Effector memory CD8-positive, alpha-beta T cell (primary cell): ENCODE measurements at regions not wholly inside any gene's neighbourhood (a gene's known extent, or its start where the extent isn't known, plus 50 kb on each side); places are given as distances from the start of the nearest gene placed in this dataset.

ENCODE experiments used
- ATAC-seq: fragments of 150-1000 bp; cut with Tn5 transposase; replicated peaks from 2 replicates; pipeline ENCODE4 v1.10.0; 2021; ENCODE audit warnings: mild to moderate bottlenecking, moderate library complexity
- DNase-seq, 3 experiments: peaks; one replicate each; pipeline ENCODE4 v3.0.0; 2021
- H3K27ac Mint-ChIP-seq, 2 donors: one replicate each; pipeline ENCODE4 v1.8.0; 2022; ENCODE audit warnings: mild to moderate bottlenecking in 2 of 2, mixed read lengths in 2 of 2, moderate library complexity in 2 of 2
- H3K27me3 Mint-ChIP-seq, 2 donors: one replicate each; pipeline ENCODE4 v1.8.0; 2022; ENCODE audit warnings: mixed read lengths in 2 of 2
- H3K36me3 Mint-ChIP-seq: one replicate; pipeline ENCODE4 v1.8.0; 2022; ENCODE audit warnings: mild to moderate bottlenecking, moderate library complexity, mixed read lengths; ENCODE audit not compliant: insufficient read depth
- H3K4me1 Mint-ChIP-seq, 2 donors: one replicate each; pipeline ENCODE4 v1.8.0; 2022; ENCODE audit warnings: low read depth in 2 of 2, mixed read lengths in 2 of 2
- H3K4me3 Mint-ChIP-seq, 2 donors: one replicate each; pipeline ENCODE4 v1.8.0; 2022; ENCODE audit warnings: mild to moderate bottlenecking in 2 of 2, mixed read lengths in 2 of 2, moderate library complexity in 2 of 2
- H3K9me3 Mint-ChIP-seq, 2 donors: one replicate each; pipeline ENCODE4 v1.8.0; 2022; ENCODE audit warnings: mixed read lengths in 2 of 2

DNA sequence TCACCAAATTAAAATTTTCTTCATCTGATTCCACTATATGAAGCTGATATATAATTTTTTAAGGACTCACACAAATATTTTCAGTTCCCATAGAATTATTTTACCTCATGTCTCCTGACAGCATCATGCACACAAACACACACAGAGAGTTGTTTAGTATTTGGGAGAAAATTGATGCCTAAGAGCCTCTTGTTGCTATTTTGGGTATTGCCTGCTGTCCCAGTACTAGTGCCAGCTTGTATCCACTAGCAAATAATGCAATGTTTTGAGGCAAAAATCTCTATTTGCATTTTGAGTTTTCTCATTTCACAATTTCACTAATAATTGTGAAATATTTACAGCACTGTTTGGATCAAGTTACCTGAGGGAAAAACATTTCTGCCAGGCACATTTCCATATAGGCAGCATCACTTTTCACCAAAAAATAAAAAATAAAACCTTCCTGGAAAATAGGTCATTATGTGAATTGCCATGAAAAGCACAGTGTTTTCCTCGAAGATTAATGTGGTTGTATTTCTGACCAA is 328.2 kb downstream of the KCNJ3 start:
- ATAC-seq = no peak
- Mint-ChIP-seq H3K27me3 (no peaks in the 10 kb centered on the region), H3K4me1 (no peaks in the 10 kb centered on the region), H3K4me3 (no peak overlapping the region), H3K36me3 (no peaks in the 10 kb centered on the region), H3K9me3 (peaks cover 7 to 13% of the 10 kb centered on the region in 2 donors), H3K27ac (no peak overlapping the region)
- DNase-seq = no peak

DNA sequence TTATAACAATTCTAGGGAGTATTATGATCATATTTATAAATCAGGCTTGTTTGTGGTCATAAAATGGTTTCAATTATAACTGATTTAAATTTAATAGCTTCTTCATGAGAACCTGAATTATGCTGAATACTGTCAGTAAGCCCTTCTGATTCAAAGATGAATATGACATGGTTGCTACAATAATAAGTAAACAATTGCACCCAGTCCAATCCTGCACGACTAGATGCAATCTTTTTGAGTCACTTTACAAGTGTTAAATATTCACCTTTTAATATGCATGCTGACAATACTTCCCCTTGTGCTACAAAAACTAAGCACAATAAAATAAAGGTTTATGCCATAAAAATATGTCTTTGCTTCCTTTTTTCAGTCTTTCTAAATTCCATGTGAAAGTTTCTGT is 325.2 kb downstream of the KCNJ3 start:
- Mint-ChIP-seq H3K4me1 (no peaks in the 10 kb centered on the region), H3K27me3 (no peaks in the 10 kb centered on the region), H3K36me3 (no peaks in the 10 kb centered on the region), H3K27ac (no peak overlapping the region), H3K9me3 (peaks cover 3 to 8% of the 10 kb centered on the region in 2 donors), H3K4me3 (no peak overlapping the region)
- ATAC-seq (no peak), DNase-seq (no peak)

DNA sequence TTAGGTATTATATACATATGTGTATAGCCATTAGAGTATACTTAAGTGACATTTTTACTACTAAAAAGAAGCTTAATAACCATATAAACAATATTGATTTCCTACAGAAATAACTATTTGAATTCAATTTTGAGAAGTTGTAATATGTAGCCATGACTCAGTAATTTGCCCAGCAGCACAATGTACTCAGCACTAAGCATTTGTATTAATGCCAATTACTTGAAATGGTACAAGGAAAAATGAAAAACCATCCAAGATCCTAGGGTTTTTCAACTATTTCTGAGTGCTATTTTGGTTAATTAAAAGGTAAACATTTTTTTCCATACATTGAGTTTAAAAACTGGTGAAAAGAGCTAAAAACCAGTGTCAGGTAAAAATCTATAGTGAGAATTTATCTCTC is 324.0 kb downstream of the KCNJ3 start:
- H3K4me3 Mint-ChIP-seq = no peak overlapping the region
- DNase-seq (no peak), ATAC-seq (no peak)
- peaks cover 0 to 8% of the 10 kb centered on the region in 2 donors for H3K9me3 Mint-ChIP-seq
- no peaks in the 10 kb centered on the region for H3K36me3 Mint-ChIP-seq
- no peaks in the 10 kb centered on the region for H3K27me3 Mint-ChIP-seq
- H3K4me1 Mint-ChIP-seq = no peaks in the 10 kb centered on the region
- H3K27ac Mint-ChIP-seq = no peak overlapping the region

DNA sequence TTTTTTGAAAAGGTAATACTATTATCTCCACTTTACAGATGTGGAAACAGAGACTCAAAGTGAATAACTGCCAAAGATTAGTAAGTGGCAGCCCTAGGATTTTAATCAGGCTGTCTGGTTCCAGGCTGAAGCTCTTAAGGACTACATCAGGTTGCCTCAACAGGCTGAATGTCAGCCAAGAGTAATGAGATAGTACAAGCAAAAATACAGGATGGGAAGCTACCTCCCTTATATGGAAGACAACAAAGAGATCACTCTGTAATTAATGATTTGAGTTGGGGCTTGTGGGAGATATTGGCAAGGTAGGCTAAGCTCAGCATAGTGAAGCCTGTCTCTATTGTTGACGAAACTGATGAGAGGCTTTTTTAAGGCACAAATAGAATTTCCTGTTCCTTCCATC is 323.1 kb downstream of the KCNJ3 start:
- Mint-ChIP-seq H3K4me3 (no peak overlapping the region), H3K27ac (no peak overlapping the region)

GRCh38 chr2:155020246-155020645 is 321.8 kb downstream of the KCNJ3 start:
- Mint-ChIP-seq H3K4me1 (no peaks in the 10 kb centered on the region), H3K27me3 (no peaks in the 10 kb centered on the region), H3K9me3 (peaks cover 0 to 5% of the 10 kb centered on the region in 2 donors), H3K36me3 (no peaks in the 10 kb centered on the region), H3K27ac (no peak overlapping the region), H3K4me3 (no peak overlapping the region)
- no peak for DNase-seq
- no peak for ATAC-seq

More for the DNA sequence above, 323.1 kb downstream of the KCNJ3 start:
- Mint-ChIP-seq H3K4me1 (no peaks in the 10 kb centered on the region), H3K9me3 (peaks cover 0 to 8% of the 10 kb centered on the region in 2 donors), H3K27me3 (no peaks in the 10 kb centered on the region), H3K36me3 (no peaks in the 10 kb centered on the region)
- ATAC-seq (no peak), DNase-seq (no peak)

GRCh38 chr2:155010925-155011324 is 312.4 kb downstream of the KCNJ3 start:
- no peak overlapping the region for H3K27ac Mint-ChIP-seq
- no peak overlapping the region for H3K4me3 Mint-ChIP-seq
- no peaks in the 10 kb centered on the region for H3K4me1 Mint-ChIP-seq
- H3K9me3 Mint-ChIP-seq = peaks cover 0 to 12% of the 10 kb centered on the region in 2 donors
- H3K27me3 Mint-ChIP-seq = no peaks in the 10 kb centered on the region
- ATAC-seq (no peak), DNase-seq (no peak)
- no peaks in the 10 kb centered on the region for H3K36me3 Mint-ChIP-seq

GRCh38 chr2:154995361-154995760 is 296.9 kb downstream of the KCNJ3 start:
- peaks cover 0 to 1% of the 10 kb centered on the region in 2 donors for H3K9me3 Mint-ChIP-seq
- no peak overlapping the region for H3K4me3 Mint-ChIP-seq
- DNase-seq (no peak), ATAC-seq (no peak)
- H3K36me3 Mint-ChIP-seq = no peaks in the 10 kb centered on the region
- no peak overlapping the region for H3K27ac Mint-ChIP-seq
- H3K4me1 Mint-ChIP-seq = no peaks in the 10 kb centered on the region
- no peaks in the 10 kb centered on the region for H3K27me3 Mint-ChIP-seq

DNA sequence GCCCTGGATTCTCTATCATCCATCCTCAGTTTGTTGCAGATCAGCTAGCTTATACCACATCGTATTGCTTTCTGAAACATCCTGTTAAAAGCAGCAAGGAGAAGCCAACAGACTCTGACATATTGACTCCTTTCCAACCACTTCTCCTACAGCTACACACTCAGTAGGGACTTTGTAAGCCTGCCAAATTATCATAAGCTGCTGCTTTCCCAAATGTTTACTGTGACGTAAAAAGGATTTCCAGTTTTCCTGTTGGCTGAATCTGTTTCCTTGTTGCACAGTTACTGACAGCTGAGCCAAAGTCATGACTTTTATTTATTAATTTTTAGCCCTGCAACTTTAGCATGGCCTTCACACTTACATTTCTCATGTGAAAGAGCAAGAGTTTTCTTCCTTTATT is 294.3 kb downstream of the KCNJ3 start:
- H3K36me3 Mint-ChIP-seq = no peaks in the 10 kb centered on the region
- no peaks in the 10 kb centered on the region for H3K4me1 Mint-ChIP-seq
- H3K27ac Mint-ChIP-seq = no peak overlapping the region
- peaks cover 0 to 1% of the 10 kb centered on the region in 2 donors for H3K9me3 Mint-ChIP-seq
- no peak overlapping the region for H3K4me3 Mint-ChIP-seq
- ATAC-seq = no peak
- no peak for DNase-seq
- H3K27me3 Mint-ChIP-seq = no peaks in the 10 kb centered on the region

DNA sequence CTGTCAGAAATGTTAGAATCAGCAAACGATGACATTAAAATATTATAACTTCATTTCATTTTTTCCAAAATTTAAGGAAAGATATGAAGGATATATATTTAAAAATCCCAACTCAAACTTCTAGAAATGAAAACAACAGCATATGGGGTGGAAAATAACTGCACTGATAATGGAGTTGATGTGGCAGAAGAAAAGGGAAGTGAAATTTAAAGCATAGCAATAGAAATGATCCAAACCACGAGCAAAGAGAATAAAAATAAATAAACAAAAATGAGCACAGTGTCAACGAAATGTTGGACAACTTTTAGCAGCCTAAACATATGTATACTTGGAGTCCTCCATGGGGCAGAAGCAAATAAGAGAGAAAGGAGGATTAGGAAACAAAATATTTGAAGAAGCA is 280.2 kb downstream of the KCNJ3 start:
- no peaks in the 10 kb centered on the region for H3K27me3 Mint-ChIP-seq
- DNase-seq = no peak
- ATAC-seq = no peak
- H3K4me1 Mint-ChIP-seq = no peaks in the 10 kb centered on the region
- H3K27ac Mint-ChIP-seq = no peak overlapping the region
- no peaks in the 10 kb centered on the region for H3K36me3 Mint-ChIP-seq
- no peak overlapping the region for H3K4me3 Mint-ChIP-seq
- peaks cover 0 to 5% of the 10 kb centered on the region in 2 donors for H3K9me3 Mint-ChIP-seq

- no peak for DNase-seq
- H3K4me1 Mint-ChIP-seq = no peaks in the 10 kb centered on the region
- H3K36me3 Mint-ChIP-seq = no peaks in the 10 kb centered on the region
- H3K27me3 Mint-ChIP-seq = no peaks in the 10 kb centered on the region
- ATAC-seq = no peak
- peaks cover 0 to 5% of the 10 kb centered on the region in 2 donors for H3K9me3 Mint-ChIP-seq
- no peak overlapping the region for H3K27ac Mint-ChIP-seq
- H3K4me3 Mint-ChIP-seq = no peak overlapping the region
Measured at GRCh38 chr2:154978244-154978643, 279.7 kb downstream of the KCNJ3 start.

DNA sequence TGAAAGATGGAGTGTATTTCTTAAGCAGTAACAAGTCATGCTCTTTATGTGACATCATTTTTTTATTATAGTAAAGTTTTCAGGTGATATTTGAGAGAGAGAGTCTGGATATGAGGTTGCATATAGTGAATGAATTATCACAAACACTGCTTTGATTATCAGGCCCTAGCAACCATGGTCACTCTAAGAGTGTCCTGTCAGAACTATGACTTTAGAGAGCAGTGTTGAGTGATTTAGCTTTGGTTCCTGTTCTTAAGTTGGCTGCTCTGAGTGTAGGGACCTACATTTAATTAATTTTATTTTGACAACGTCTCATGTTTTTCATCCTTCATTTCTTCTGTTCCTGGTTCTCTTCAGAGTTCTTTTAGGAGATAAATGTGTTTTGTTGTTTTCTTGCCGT is 275.5 kb downstream of the KCNJ3 start:
- no peak for DNase-seq
- H3K4me1 Mint-ChIP-seq = no peaks in the 10 kb centered on the region
- no peaks in the 10 kb centered on the region for H3K36me3 Mint-ChIP-seq
- H3K9me3 Mint-ChIP-seq = peaks cover 10 to 20% of the 10 kb centered on the region in 2 donors
- H3K27ac Mint-ChIP-seq = no peak overlapping the region
- no peak overlapping the region for H3K4me3 Mint-ChIP-seq
- no peaks in the 10 kb centered on the region for H3K27me3 Mint-ChIP-seq
- no peak for ATAC-seq

DNA sequence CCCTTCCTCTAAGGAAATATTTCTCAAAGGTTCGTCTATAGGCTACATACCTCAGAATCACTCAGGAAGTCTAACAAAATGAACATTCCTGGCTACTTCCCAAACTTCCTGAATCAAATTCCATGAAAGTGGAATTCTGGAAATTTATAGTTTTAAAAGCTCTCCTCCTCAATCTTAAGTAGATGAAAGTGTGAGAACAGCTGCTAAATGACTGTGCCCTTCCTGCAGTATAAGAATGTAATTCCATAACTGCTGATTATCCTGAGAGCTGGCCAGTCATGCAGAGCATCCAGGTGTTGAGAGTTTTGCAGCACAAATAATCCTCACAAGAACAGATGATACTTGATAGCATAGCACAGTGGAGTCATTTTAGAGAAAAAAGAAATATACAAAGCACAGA is 265.0 kb downstream of the KCNJ3 start:
- H3K27me3 Mint-ChIP-seq = no peaks in the 10 kb centered on the region
- DNase-seq (no peak), ATAC-seq (no peak)
- H3K9me3 Mint-ChIP-seq = peaks cover 4 to 9% of the 10 kb centered on the region in 2 donors
- H3K36me3 Mint-ChIP-seq = no peaks in the 10 kb centered on the region
- no peak overlapping the region for H3K4me3 Mint-ChIP-seq
- H3K27ac Mint-ChIP-seq = no peak overlapping the region
- H3K4me1 Mint-ChIP-seq = no peaks in the 10 kb centered on the region

DNA sequence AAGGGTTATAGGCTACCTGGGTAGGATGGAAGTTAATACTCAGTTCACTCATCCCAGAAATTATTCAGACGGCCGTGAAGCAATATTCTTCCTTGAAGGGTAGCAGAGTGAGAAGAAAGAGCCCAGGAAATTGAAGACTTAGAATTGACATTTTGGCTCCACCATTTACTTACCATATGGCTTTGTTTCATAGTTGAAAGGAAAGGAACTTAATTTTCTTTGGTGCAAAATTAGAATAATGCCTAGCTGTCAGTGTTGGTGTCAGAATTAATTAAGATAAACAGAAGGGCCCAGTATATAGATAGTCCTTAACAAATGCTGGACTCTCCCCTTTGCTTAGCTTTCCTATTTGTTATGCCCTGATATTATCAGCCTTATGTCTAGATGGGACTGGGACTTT is 263.2 kb downstream of the KCNJ3 start:
- no peaks in the 10 kb centered on the region for H3K4me1 Mint-ChIP-seq
- no peak overlapping the region for H3K27ac Mint-ChIP-seq
- DNase-seq (no peak), ATAC-seq (no peak)
- no peaks in the 10 kb centered on the region for H3K36me3 Mint-ChIP-seq
- peaks cover 7 to 22% of the 10 kb centered on the region in 2 donors for H3K9me3 Mint-ChIP-seq
- no peak overlapping the region for H3K4me3 Mint-ChIP-seq
- H3K27me3 Mint-ChIP-seq = no peaks in the 10 kb centered on the region

- Mint-ChIP-seq H3K36me3 (no peaks in the 10 kb centered on the region), H3K4me1 (no peaks in the 10 kb centered on the region), H3K27ac (no peak overlapping the region), H3K9me3 (peaks cover 7 to 22% of the 10 kb centered on the region in 2 donors), H3K27me3 (no peaks in the 10 kb centered on the region), H3K4me3 (no peak overlapping the region)
- ATAC-seq (no peak), DNase-seq (no peak)
Measured at GRCh38 chr2:154960802-154961583, 262.5 kb downstream of the KCNJ3 start.
